ENCODE measurements at regions not wholly inside any gene's neighbourhood (a gene's known extent, or its start where the extent isn't known, plus 50 kb on each side); places are given as distances from the start of the nearest gene placed in this dataset.

- H3K9me3 Mint-ChIP-seq (ENCODE audit: low read depth, unreplicated experiment), result no peaks in the 10 kb centered on the region
- H3K27me3 Mint-ChIP-seq (ENCODE audit: unreplicated experiment), result no peaks in the 10 kb centered on the region
- TF ChIP-seq CTCF (IDR thresholded peaks at IDR 0.05; ENCODE audit: unreplicated experiment), result no peak
- CTCF ChIA-PET, result no interaction called here
- no peak overlapping the region for H3K4me3 Mint-ChIP-seq (ENCODE audit: low read depth, unreplicated experiment)
- intact Hi-C loops (cut with micrococcal nuclease; ENCODE audit: unreplicated experiment), result no loop called here
- BruUV-seq (replicated peaks), result no TSS peak
- H3K27ac Mint-ChIP-seq (ENCODE audit: unreplicated experiment), result no peak overlapping the region
- no peaks in the 10 kb centered on the region for H3K36me3 Mint-ChIP-seq (ENCODE audit: insufficient read depth, unreplicated experiment)
- peaks cover 8% of the 10 kb centered on the region for H3K4me1 Mint-ChIP-seq (ENCODE audit: low read depth, unreplicated experiment)
- no peak for DNase-seq
Measured at GRCh38 chr1:184276416-184276815, 110.4 kb upstream of the C1orf21 start.

- Mint-ChIP-seq H3K36me3 (ENCODE audit: insufficient read depth, unreplicated experiment) (no peaks in the 10 kb centered on the region), H3K9me3 (ENCODE audit: low read depth, unreplicated experiment) (no peaks in the 10 kb centered on the region), H3K4me3 (ENCODE audit: low read depth, unreplicated experiment) (no peak overlapping the region), H3K27ac (ENCODE audit: unreplicated experiment) (no peak overlapping the region), H3K4me1 (ENCODE audit: low read depth, unreplicated experiment) (no peaks in the 10 kb centered on the region), H3K27me3 (ENCODE audit: unreplicated experiment) (no peaks in the 10 kb centered on the region)
- DNase-seq, result no peak
- no peak for TF ChIP-seq CTCF (IDR thresholded peaks at IDR 0.05; ENCODE audit: unreplicated experiment)
- intact Hi-C loops (cut with micrococcal nuclease; ENCODE audit: unreplicated experiment), result no loop called here
- CTCF ChIA-PET, result no interaction called here
- no TSS peak for BruUV-seq (replicated peaks)
Measured at GRCh38 chr1:184279911-184280458, 106.8 kb upstream of the C1orf21 start.

GRCh38 chr1:184283999-184284398 is 102.8 kb upstream of the C1orf21 start:
- no TSS peak for BruUV-seq (replicated peaks)
- intact Hi-C loops (cut with micrococcal nuclease; ENCODE audit: unreplicated experiment), result no loop called here
- no peak for DNase-seq
- TF ChIP-seq CTCF (IDR thresholded peaks at IDR 0.05; ENCODE audit: unreplicated experiment), result no peak
- Mint-ChIP-seq H3K36me3 (ENCODE audit: insufficient read depth, unreplicated experiment) (no peaks in the 10 kb centered on the region), H3K4me1 (ENCODE audit: low read depth, unreplicated experiment) (no peaks in the 10 kb centered on the region), H3K27me3 (ENCODE audit: unreplicated experiment) (no peaks in the 10 kb centered on the region), H3K4me3 (ENCODE audit: low read depth, unreplicated experiment) (no peak overlapping the region), H3K9me3 (ENCODE audit: low read depth, unreplicated experiment) (no peaks in the 10 kb centered on the region), H3K27ac (ENCODE audit: unreplicated experiment) (no peak overlapping the region)
- CTCF ChIA-PET, result no interaction called here

GRCh38 chr1:184284900-184285299 is 101.9 kb upstream of the C1orf21 start:
- Mint-ChIP-seq H3K4me3 (ENCODE audit: low read depth, unreplicated experiment) (no peak overlapping the region), H3K4me1 (ENCODE audit: low read depth, unreplicated experiment) (no peaks in the 10 kb centered on the region), H3K36me3 (ENCODE audit: insufficient read depth, unreplicated experiment) (no peaks in the 10 kb centered on the region), H3K27ac (ENCODE audit: unreplicated experiment) (no peak overlapping the region), H3K27me3 (ENCODE audit: unreplicated experiment) (no peaks in the 10 kb centered on the region), H3K9me3 (ENCODE audit: low read depth, unreplicated experiment) (peaks cover 2% of the 10 kb centered on the region)
- no peak for DNase-seq
- CTCF ChIA-PET, result no interaction called here
- BruUV-seq (replicated peaks), result no TSS peak
- no peak for TF ChIP-seq CTCF (IDR thresholded peaks at IDR 0.05; ENCODE audit: unreplicated experiment)
- intact Hi-C loops (cut with micrococcal nuclease; ENCODE audit: unreplicated experiment), result no loop called here

Data from Calu3 (cell line).